ENCODE measurements at regions not wholly inside any gene's neighbourhood (a gene's known extent, or its start where the extent isn't known, plus 50 kb on each side); places are given as distances from the start of the nearest gene placed in this dataset.
A peak's percentile ranks its signal among the peaks of the same experiment; 100 is the strongest.

DNA sequence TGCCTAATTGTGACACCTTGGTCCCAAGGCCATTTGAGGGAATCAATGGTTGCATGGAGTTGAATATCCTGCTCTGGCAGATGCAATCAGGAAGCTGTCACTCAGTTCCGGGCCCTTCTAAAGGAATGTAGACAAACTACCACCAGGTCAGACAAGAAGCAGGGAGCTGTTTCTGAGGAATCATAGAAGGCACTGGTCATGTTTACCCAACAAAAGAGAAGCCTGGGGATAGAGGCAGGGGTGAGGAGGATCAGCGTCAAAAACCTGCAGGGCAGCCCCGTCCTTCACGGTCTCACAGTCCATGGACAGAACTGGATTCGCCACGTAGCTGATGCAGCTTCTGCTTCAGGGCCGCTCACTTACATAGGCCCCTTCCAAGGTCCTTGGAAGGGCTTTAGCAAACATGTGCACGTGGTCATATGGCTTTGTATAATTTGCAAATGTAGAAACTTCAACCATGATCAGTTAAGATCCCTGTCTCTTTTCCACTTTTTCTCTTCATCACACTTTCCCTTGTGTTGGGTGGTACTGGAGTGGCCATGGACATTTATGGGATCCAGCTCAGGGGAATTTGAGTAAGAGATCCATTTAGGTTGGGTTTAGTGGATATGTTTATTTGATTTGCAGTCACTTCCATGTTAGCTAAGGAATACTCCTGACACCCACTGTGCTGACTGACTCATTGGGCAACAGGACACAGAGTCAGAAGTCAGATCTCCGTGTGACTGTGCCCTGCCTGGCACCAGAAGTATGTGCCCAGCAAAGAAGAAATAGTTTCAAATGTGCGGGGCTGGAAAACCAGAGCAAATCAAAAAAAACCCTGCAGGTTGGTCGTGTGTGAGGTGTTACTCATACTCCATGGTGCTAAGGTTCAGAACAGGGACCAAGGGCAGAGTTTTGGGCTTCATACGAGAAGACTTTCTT is 60.0 kb upstream of the ZFAND3 start:
- no peak overlapping the region for H3K4me3 ChIP-seq
- ATAC-seq (ENCODE audit: low FRiP score in 2 of 2) (no peak), DNase-seq (no peak)
- no peaks in the 10 kb centered on the region for H3K27me3 ChIP-seq
- no peak overlapping the region for H3K27ac ChIP-seq
- no peaks in the 10 kb centered on the region for H3K9me3 ChIP-seq
- H3K36me3 ChIP-seq, result no peaks in the 10 kb centered on the region
- no peaks in the 10 kb centered on the region for H3K4me1 ChIP-seq
- TF ChIP-seq, protein P1, sequence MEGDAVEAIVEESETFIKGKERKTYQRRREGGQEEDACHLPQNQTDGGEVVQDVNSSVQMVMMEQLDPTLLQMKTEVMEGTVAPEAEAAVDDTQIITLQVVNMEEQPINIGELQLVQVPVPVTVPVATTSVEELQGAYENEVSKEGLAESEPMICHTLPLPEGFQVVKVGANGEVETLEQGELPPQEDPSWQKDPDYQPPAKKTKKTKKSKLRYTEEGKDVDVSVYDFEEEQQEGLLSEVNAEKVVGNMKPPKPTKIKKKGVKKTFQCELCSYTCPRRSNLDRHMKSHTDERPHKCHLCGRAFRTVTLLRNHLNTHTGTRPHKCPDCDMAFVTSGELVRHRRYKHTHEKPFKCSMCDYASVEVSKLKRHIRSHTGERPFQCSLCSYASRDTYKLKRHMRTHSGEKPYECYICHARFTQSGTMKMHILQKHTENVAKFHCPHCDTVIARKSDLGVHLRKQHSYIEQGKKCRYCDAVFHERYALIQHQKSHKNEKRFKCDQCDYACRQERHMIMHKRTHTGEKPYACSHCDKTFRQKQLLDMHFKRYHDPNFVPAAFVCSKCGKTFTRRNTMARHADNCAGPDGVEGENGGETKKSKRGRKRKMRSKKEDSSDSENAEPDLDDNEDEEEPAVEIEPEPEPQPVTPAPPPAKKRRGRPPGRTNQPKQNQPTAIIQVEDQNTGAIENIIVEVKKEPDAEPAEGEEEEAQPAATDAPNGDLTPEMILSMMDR (IDR thresholded peaks at IDR 0.05), result no peak
- TF ChIP-seq POLR2A (IDR thresholded peaks at IDR 0.05), result no peak
- no peak for TF ChIP-seq EP300 (IDR thresholded peaks at IDR 0.05)
- TF ChIP-seq POLR2AphosphoS5 (IDR thresholded peaks at IDR 0.05), result no peak
- WGBS, 2 donors, result 71 to 76% methylated on average over 12 of the region's 12 CpGs

DNA sequence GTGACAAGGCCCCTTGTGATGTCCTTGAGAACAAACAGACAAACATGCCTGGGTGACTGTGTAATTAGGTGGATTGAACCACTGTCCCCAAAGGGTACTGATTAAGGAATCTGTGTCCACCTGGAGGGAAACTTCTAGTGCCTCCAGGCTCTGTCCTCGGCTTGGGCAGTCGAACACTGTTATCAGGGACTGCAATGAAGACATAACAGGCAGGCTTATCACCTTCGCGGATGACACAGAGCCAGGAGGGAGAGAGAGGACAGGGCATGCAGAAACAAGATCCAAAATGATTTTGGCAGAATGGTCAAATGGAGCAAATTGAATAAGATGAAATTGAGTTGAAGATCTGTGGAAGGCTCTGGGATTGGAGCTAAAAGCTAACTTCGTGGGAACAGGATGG is 60.9 kb upstream of the ZFAND3 start:
- H3K36me3 ChIP-seq, result no peaks in the 10 kb centered on the region
- no peak for TF ChIP-seq POLR2A (IDR thresholded peaks at IDR 0.05)
- TF ChIP-seq EP300 (IDR thresholded peaks at IDR 0.05), result no peak
- TF ChIP-seq, protein P1 (IDR thresholded peaks at IDR 0.05), result no peak
- TF ChIP-seq POLR2AphosphoS5 (IDR thresholded peaks at IDR 0.05), result no peak
- 64 to 84% methylated on average over 5 of the region's 5 CpGs for WGBS, 2 donors
- H3K27me3 ChIP-seq, result no peaks in the 10 kb centered on the region
- ATAC-seq (ENCODE audit: low FRiP score in 2 of 2), result no peak
- H3K9me3 ChIP-seq, result no peaks in the 10 kb centered on the region
- no peak for DNase-seq
- no peak overlapping the region for H3K4me3 ChIP-seq
- no peaks in the 10 kb centered on the region for H3K4me1 ChIP-seq
- H3K27ac ChIP-seq, result no peak overlapping the region

DNA sequence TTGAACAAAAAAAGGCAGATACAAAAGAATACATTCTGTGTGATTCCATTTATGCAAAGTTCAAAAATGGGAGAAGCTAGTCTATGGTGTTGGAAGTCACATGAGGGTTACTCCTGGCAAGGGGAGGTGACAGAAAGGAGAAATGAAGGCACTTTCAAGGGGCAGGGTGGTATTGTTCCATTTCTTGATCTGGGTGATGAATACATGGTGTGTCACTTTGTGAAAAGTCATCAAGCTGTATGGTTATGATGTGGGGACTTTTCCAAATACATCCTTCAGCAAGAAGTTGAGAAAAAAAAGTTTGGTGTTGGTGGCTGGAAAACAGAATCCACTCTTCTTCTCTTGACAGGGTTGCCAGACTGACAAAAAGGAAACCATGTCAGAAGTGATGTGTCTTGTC is 60.6 kb upstream of the MDGA1 start:
- Histone ChIP-seq H3K27me3 (no peaks in the 10 kb centered on the region), H3K27ac (no peak overlapping the region), H3K36me3 (no peaks in the 10 kb centered on the region), H3K4me1 (no peaks in the 10 kb centered on the region), H3K9me3 (no peaks in the 10 kb centered on the region), H3K4me3 (no peak overlapping the region)
- TF ChIP-seq POLR2A (IDR thresholded peaks at IDR 0.05), result no peak
- TF ChIP-seq, protein P1 (IDR thresholded peaks at IDR 0.05), result no peak
- no peak for TF ChIP-seq EP300 (IDR thresholded peaks at IDR 0.05)
- ATAC-seq (ENCODE audit: low FRiP score in 2 of 2) (no peak), DNase-seq (no peak)

DNA sequence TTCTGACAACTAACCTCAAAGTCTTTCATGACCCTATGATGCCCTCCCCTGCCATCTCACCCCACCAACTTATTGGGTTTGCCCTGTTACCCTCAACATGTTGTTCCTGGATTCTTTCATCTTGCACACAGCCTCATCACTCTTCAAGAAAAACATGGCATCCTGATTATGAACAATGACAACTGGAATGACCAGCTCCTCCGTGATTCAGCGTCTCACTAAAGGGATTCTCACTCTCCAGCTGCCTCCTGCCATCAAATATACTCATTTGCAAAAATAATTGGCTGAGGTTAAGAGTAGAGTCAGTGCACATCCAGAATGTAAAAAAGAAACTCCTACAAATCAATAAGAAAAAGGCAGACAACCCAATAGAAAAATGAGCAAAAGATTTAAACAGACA is 59.7 kb upstream of the MDGA1 start:
- no peak for TF ChIP-seq POLR2A (IDR thresholded peaks at IDR 0.05)
- TF ChIP-seq, protein P1 (IDR thresholded peaks at IDR 0.05), result no peak
- no peak for TF ChIP-seq POLR2AphosphoS5 (IDR thresholded peaks at IDR 0.05)
- TF ChIP-seq EP300 (IDR thresholded peaks at IDR 0.05), result no peak
- Histone ChIP-seq H3K27ac (no peak overlapping the region), H3K4me3 (no peak overlapping the region), H3K36me3 (no peaks in the 10 kb centered on the region), H3K4me1 (no peaks in the 10 kb centered on the region), H3K27me3 (no peaks in the 10 kb centered on the region), H3K9me3 (no peaks in the 10 kb centered on the region)
- DNase-seq (no peak), ATAC-seq (ENCODE audit: low FRiP score in 2 of 2) (no peak)
- 42 to 70% methylated on average over 2 of the region's 2 CpGs for WGBS, 2 donors

DNA sequence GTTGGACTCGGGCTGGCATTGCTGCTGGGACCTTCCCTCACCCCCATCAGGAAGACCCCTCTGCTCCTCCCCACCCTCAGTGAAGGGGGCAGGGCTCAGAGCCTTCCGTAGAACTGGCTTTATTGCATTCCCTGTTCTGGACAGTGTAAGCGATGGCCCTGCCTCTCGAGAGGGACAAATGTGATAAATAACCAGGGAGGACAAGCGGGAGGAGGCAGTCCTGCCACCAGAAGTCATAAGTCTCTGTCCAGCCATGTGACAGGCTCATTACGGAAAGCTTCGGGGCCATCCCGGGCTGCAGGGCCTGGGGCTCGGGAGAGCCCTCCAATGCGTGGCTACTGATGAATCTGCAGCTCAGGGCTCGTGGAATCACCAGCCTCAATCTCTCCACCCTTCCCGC is 58.5 kb upstream of the MDGA1 start:
- TF ChIP-seq POLR2AphosphoS5 (IDR thresholded peaks at IDR 0.05) (no peak), POLR2A (IDR thresholded peaks at IDR 0.05) (no peak), EP300 (IDR thresholded peaks at IDR 0.05) (no peak)
- TF ChIP-seq, protein P1 (IDR thresholded peaks at IDR 0.05), result no peak
- Histone ChIP-seq H3K27me3 (no peaks in the 10 kb centered on the region), H3K4me1 (no peaks in the 10 kb centered on the region), H3K36me3 (no peaks in the 10 kb centered on the region), H3K4me3 (no peak overlapping the region), H3K27ac (no peak overlapping the region), H3K9me3 (no peaks in the 10 kb centered on the region)
- ATAC-seq (ENCODE audit: low FRiP score in 2 of 2), result no peak
- 77 to 86% methylated on average over 10 to 12 of the region's 12 CpGs for WGBS, 2 donors
- peak in 1 of 2 donors; percentile 33 for DNase-seq
